Right atrium auricular region (tissue), 2 donors: ENCODE measurements at regions not wholly inside any gene's neighbourhood (a gene's known extent, or its start where the extent isn't known, plus 50 kb on each side); places are given as distances from the start of the nearest gene placed in this dataset.

Source experiments
- DNase-seq: peaks from one replicate; pipeline ENCODE4 v3.0.0-alpha.2; 2019; ENCODE audit warnings: low spot score
- H3K27ac ChIP-seq, 2 donors: fragments of 200-600 bp; sonication (generic); 1 replicate in 1 of 2; 2 replicates in 1 of 2; pipeline ENCODE4 v1.5.1; 2016 to 2019
- H3K27me3 ChIP-seq, 2 donors: fragments of 200-600 bp; sonication (generic); one replicate each; pipeline versions ENCODE4 v1.5.1 to v1.6.0; 2017 to 2019
- H3K36me3 ChIP-seq: fragments of 200-600 bp; sonication (generic); one replicate; pipeline ENCODE4 v1.5.1; 2016
- H3K4me1 ChIP-seq, 2 donors: fragments of 200-600 bp; sonication (generic); one replicate each; pipeline versions ENCODE4 v1.5.1 to v1.6.0; 2017 to 2019
- H3K4me3 ChIP-seq, 2 donors: fragments of 200-600 bp; sonication (generic); 1 replicate in 1 of 2; 2 replicates in 1 of 2; pipeline ENCODE4 v1.5.1; 2017 to 2019; ENCODE audit warnings: mild to moderate bottlenecking in 1 of 2, moderate library complexity in 1 of 2
- H3K9me3 ChIP-seq, 2 donors: fragments of 200-600 bp; sonication (generic); one replicate each; pipeline ENCODE4 v1.5.1; 2019
- CTCF ChIP-seq, 2 donors: fragments of 200-600 bp; sonication (generic); IDR thresholded peaks; one replicate each; pipeline ENCODE4 v1.5.1; 2019; ENCODE audit warnings: antibody characterized with exemption in 2 of 2

- peak overlapping the region; percentile 70 to 82 for H3K27ac ChIP-seq
- no peak overlapping the region for H3K4me3 ChIP-seq
- TF ChIP-seq CTCF (IDR thresholded peaks at IDR 0.05): no peak
- peaks cover 0 to 8% of the 10 kb centered on the region in 2 donors for H3K9me3 ChIP-seq
- H3K4me1 ChIP-seq: peaks cover 0 to 29% of the 10 kb centered on the region in 2 donors
- no peak for DNase-seq
- no peaks in the 10 kb centered on the region for H3K36me3 ChIP-seq
- no peaks in the 10 kb centered on the region for H3K27me3 ChIP-seq
Measured at GRCh38 chr4:147118528-147118927, 172.9 kb upstream of the TTC29 start.

DNA sequence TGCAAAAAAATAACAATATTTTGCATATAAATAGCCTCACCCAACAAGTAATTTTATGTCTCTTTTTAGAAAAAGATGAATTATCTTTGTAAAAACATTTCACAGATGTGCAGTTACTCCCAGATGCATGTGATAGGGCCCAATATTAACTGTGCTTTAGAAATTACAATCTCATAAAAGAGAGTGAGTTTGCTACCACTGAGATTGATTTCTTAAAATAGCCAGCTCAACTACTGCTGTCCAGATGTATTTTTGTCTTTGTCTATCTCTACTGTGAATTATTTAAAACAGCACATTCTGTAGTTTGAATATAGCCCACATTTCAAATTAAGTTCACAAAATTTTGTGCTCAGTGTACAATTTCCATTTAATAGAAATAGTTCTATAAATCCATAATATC is 177.0 kb upstream of the TTC29 start:
- H3K27ac ChIP-seq: peak overlapping the region in 1 of 2 donors; percentile 58
- no peak for TF ChIP-seq CTCF (IDR thresholded peaks at IDR 0.05)

DNA sequence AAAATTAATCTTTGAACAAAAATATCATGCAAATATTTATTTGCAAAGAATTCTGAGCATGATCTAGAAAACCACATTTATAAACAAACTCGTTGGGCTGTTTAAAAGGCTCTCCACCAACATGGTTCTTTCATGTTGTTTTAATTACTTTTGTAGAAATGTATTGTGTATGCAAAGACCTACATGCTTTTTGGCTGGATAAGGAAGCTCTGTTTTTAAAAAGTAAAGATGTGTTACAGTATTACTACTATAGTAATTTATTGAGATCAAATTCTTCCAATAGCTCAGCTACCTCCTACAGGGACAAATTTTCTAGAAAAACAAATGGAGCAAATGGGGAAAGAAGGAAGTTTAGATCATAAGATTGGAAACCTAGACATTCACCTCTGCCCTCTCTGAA is 177.5 kb upstream of the TTC29 start:
- no peak for DNase-seq
- Histone ChIP-seq H3K9me3 (no peaks in the 10 kb centered on the region), H3K27me3 (no peaks in the 10 kb centered on the region), H3K27ac (peak overlapping the region in 1 of 2 donors; percentile 58), H3K36me3 (no peaks in the 10 kb centered on the region), H3K4me1 (peaks cover 0 to 13% of the 10 kb centered on the region in 2 donors), H3K4me3 (no peak overlapping the region)
- TF ChIP-seq CTCF (IDR thresholded peaks at IDR 0.05): no peak

More for the DNA sequence above, 177.0 kb upstream of the TTC29 start:
- no peaks in the 10 kb centered on the region for H3K9me3 ChIP-seq
- H3K4me3 ChIP-seq: no peak overlapping the region
- H3K36me3 ChIP-seq: no peaks in the 10 kb centered on the region
- no peaks in the 10 kb centered on the region for H3K27me3 ChIP-seq
- H3K4me1 ChIP-seq: peaks cover 0 to 17% of the 10 kb centered on the region in 2 donors
- DNase-seq: no peak

DNA sequence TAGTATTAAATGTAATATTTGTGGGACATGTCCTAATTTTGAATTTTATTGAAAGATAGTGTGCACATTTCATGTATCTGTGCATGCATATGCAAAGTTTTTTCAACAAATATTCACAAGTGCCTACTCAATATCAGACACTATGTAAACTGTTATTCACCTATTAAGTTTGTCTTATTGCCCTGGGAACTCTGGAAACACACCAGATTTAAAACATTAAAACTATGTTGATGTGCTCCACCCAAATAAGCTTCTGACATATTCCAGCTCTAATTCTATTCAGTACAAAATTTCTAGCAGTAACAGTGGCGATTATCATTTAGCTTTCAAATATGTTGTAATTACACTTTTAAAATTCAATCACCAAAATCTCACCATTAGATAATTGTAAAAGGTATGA is 183.1 kb upstream of the TTC29 start:
- no peaks in the 10 kb centered on the region for H3K9me3 ChIP-seq
- no peak for DNase-seq
- H3K36me3 ChIP-seq: no peaks in the 10 kb centered on the region
- no peak for TF ChIP-seq CTCF (IDR thresholded peaks at IDR 0.05)
- no peaks in the 10 kb centered on the region for H3K27me3 ChIP-seq
- H3K27ac ChIP-seq: no peak overlapping the region
- no peaks in the 10 kb centered on the region for H3K4me1 ChIP-seq
- no peak overlapping the region for H3K4me3 ChIP-seq

GRCh38 chr4:147129687-147130086 is 184.0 kb upstream of the TTC29 start:
- H3K4me3 ChIP-seq: no peak overlapping the region
- H3K36me3 ChIP-seq: no peaks in the 10 kb centered on the region
- no peak for DNase-seq
- no peaks in the 10 kb centered on the region for H3K27me3 ChIP-seq
- no peaks in the 10 kb centered on the region for H3K9me3 ChIP-seq
- no peak for TF ChIP-seq CTCF (IDR thresholded peaks at IDR 0.05)
- no peak overlapping the region for H3K27ac ChIP-seq
- H3K4me1 ChIP-seq: no peaks in the 10 kb centered on the region

DNA sequence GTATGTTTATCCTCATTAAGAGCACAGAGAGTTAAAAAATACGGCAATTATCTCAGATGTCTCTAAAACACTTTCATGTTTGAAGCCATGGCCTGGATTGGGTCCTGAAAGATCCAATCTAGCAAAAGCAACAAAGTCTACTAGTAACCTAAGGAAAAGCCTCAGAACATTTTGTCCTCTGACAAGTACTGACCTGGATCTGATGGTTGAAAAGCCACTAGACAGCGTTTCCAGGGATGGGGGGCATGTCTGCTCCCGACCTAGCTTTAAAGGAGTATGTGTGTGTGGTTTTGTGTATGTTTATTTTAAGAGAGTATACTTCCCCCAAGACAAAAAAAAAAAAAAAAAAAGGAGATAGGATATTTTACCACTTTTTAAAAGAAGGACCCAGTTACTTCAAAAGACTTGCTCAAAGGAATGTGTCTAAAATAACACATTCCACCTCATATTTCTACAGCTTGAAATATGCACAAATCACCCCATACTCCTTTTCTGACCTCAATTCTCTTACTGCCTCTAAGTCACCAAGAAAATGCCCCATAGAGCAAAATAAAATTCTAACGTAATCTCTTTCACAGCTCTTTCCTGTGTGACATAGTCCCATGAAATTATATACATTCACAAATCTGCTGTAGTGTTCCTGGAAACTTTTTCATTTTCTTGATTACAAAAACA is 189.0 kb upstream of the TTC29 start:
- DNase-seq: no peak
- Histone ChIP-seq H3K27ac (no peak overlapping the region), H3K36me3 (no peaks in the 10 kb centered on the region), H3K4me1 (peaks cover 0 to 9% of the 10 kb centered on the region in 2 donors), H3K4me3 (no peak overlapping the region), H3K27me3 (no peaks in the 10 kb centered on the region), H3K9me3 (no peaks in the 10 kb centered on the region)
- no peak for TF ChIP-seq CTCF (IDR thresholded peaks at IDR 0.05)
